ENCODE measurements at regions not wholly inside any gene's neighbourhood (a gene's known extent, or its start where the extent isn't known, plus 50 kb on each side); places are given as distances from the start of the nearest gene placed in this dataset.

DNA sequence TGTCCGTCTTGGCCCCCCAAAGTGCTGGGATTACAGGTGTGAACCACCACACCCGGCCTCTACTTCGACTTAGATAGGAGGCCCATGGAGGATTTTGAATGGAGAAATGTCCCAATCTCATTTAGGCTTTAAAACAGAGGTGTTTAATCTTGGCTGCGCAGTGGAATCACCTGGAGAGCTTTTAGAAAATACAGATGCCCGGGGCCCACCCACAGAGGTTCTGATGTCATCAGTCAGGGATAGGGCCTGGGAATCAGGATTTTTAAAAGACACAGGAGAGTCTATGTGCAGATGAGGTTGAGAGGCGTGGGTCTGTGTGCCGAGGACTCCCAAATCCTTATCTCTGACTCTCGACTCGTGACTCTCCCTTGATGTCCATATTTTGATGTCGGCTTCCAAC, 124.0 kb upstream of the BOD1 start:
- Mint-ChIP-seq H3K9me3 (no peaks in the 10 kb centered on the region), H3K4me1 (ENCODE audit: low read depth) (no peaks in the 10 kb centered on the region), H3K27ac (no peak overlapping the region), H3K4me3 (no peak overlapping the region), H3K36me3 (ENCODE audit: low read depth) (no peaks in the 10 kb centered on the region), H3K27me3 (no peaks in the 10 kb centered on the region)
- ChIA-PET POLR2A (no interaction called here), CTCF (no interaction called here)
- DNase-seq (no peak), ATAC-seq (ENCODE audit: poor library complexity) (no peak)
- Histone ChIP-seq H3K4me1 (ENCODE audit: insufficient read depth, low read length) (peaks cover 3% of the 10 kb centered on the region), H3K9me3 (ENCODE audit: control insufficient read depth in 1 of 2, insufficient read depth in 1 of 2, low read length in 2 of 2) (no peaks in the 10 kb centered on the region), H3K4me3 (ENCODE audit: low read length) (no peak overlapping the region), H3K36me3 (ENCODE audit: insufficient read depth, low read length) (no peaks in the 10 kb centered on the region), H3K27ac (ENCODE audit: low read depth in 1 of 2, low read length in 2 of 2) (no peak overlapping the region), H3K27me3 (ENCODE audit: control insufficient read depth in 1 of 2, insufficient read depth in 2 of 2, low read length in 2 of 2) (no peaks in the 10 kb centered on the region)
- intact Hi-C loops (cut with DNase I, micrococcal nuclease), result loop anchor here in 1 of 2 experiments (5.0 kb wide), 1 partner anchor 863 kb away; no protein-coding TSS in a partner anchor
- TF ChIP-seq, protein P1, sequence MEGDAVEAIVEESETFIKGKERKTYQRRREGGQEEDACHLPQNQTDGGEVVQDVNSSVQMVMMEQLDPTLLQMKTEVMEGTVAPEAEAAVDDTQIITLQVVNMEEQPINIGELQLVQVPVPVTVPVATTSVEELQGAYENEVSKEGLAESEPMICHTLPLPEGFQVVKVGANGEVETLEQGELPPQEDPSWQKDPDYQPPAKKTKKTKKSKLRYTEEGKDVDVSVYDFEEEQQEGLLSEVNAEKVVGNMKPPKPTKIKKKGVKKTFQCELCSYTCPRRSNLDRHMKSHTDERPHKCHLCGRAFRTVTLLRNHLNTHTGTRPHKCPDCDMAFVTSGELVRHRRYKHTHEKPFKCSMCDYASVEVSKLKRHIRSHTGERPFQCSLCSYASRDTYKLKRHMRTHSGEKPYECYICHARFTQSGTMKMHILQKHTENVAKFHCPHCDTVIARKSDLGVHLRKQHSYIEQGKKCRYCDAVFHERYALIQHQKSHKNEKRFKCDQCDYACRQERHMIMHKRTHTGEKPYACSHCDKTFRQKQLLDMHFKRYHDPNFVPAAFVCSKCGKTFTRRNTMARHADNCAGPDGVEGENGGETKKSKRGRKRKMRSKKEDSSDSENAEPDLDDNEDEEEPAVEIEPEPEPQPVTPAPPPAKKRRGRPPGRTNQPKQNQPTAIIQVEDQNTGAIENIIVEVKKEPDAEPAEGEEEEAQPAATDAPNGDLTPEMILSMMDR (IDR thresholded peaks at IDR 0.05), result no peak

DNA sequence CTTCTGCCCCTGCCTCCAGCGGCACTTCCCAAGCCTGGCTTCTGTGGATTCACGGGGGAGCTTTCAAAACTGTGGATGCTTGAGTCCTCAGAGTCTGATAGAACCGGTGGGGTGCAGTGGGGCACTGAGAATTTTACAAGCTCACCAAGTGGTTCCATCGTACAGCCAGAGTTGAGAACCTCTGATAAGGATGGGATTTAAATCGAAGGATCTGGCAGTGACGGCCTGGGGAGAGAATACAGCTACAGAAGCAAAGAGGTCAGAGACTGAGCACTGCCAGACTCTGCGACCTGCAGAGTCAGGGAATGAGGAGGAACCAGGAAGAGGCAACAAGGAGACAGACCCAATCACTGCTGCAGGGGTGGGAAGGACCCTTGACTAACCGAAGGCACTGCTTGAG, 124.6 kb upstream of the BOD1 start:
- H3K36me3 ChIP-seq (ENCODE audit: insufficient read depth, low read length), result no peaks in the 10 kb centered on the region
- H3K4me1 ChIP-seq (ENCODE audit: insufficient read depth, low read length), result peaks cover 3% of the 10 kb centered on the region
- H3K9me3 Mint-ChIP-seq, result no peaks in the 10 kb centered on the region
- no peak overlapping the region for H3K4me3 Mint-ChIP-seq
- CTCF ChIA-PET, result no interaction called here
- H3K36me3 Mint-ChIP-seq (ENCODE audit: low read depth), result no peaks in the 10 kb centered on the region
- H3K4me1 Mint-ChIP-seq (ENCODE audit: low read depth), result no peaks in the 10 kb centered on the region
- H3K27me3 Mint-ChIP-seq, result no peaks in the 10 kb centered on the region
- no peaks in the 10 kb centered on the region for H3K9me3 ChIP-seq (ENCODE audit: control insufficient read depth in 1 of 2, insufficient read depth in 1 of 2, low read length in 2 of 2)
- ATAC-seq (ENCODE audit: poor library complexity) (no peak), DNase-seq (no peak)
- no peak overlapping the region for H3K27ac Mint-ChIP-seq
- POLR2A ChIA-PET, result no interaction called here
- TF ChIP-seq, protein P1 (IDR thresholded peaks at IDR 0.05), result no peak
- no peaks in the 10 kb centered on the region for H3K27me3 ChIP-seq (ENCODE audit: control insufficient read depth in 1 of 2, insufficient read depth in 2 of 2, low read length in 2 of 2)
- intact Hi-C loops (cut with DNase I, micrococcal nuclease), result loop anchor here in 1 of 2 experiments (5.0 kb wide), 1 partner anchor 864 kb away; no protein-coding TSS in a partner anchor
- H3K4me3 ChIP-seq (ENCODE audit: low read length), result no peak overlapping the region
- H3K27ac ChIP-seq (ENCODE audit: low read depth in 1 of 2, low read length in 2 of 2), result no peak overlapping the region

DNA sequence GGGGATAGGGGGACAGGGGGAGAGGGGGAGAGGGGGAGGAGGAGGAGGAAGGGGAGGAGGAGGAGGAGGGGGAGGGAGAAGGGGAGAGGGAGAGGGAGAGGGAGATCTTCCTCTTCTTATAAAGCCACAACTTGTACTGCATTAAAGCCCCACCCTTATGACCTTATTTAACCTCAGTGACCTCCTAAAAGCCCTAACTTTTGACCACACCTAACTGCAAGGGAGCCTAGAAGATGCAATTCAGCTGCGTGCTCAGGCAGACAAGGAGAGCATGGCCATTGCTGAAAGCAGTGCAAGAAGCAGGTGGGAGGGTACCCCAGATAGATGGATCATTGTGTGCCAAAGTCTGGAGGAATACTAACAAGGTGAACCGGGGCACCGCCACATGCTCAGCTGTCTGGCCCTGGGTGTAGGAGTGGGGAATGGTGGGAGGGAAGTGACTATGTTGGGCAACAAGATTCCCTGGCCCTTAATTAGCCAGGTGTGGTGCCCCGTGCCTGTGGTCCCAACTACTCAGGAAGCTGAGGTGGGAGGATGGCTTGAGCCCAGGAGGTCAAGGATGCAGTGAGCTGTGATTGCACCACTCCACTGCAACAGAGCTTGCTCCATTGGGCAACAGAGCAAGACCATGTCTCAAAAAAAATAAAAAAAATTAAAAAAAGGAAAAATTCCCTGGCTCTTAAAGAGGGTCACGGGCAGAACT, 125.4 kb upstream of the BOD1 start:
- H3K9me3 Mint-ChIP-seq, result no peaks in the 10 kb centered on the region
- H3K4me1 Mint-ChIP-seq (ENCODE audit: low read depth), result no peaks in the 10 kb centered on the region
- no peaks in the 10 kb centered on the region for H3K27me3 Mint-ChIP-seq
- H3K36me3 ChIP-seq (ENCODE audit: insufficient read depth, low read length), result no peaks in the 10 kb centered on the region
- DNase-seq (no peak), ATAC-seq (ENCODE audit: poor library complexity) (no peak)
- H3K36me3 Mint-ChIP-seq (ENCODE audit: low read depth), result no peaks in the 10 kb centered on the region
- H3K27ac ChIP-seq (ENCODE audit: low read depth in 1 of 2, low read length in 2 of 2), result no peak overlapping the region
- ChIA-PET CTCF (no interaction called here), POLR2A (no interaction called here)
- peaks cover 3% of the 10 kb centered on the region for H3K4me1 ChIP-seq (ENCODE audit: insufficient read depth, low read length)
- TF ChIP-seq, protein P1 (IDR thresholded peaks at IDR 0.05), result no peak
- H3K9me3 ChIP-seq (ENCODE audit: control insufficient read depth in 1 of 2, insufficient read depth in 1 of 2, low read length in 2 of 2), result no peaks in the 10 kb centered on the region
- no peak overlapping the region for H3K27ac Mint-ChIP-seq
- H3K4me3 ChIP-seq (ENCODE audit: low read length), result no peak overlapping the region
- H3K4me3 Mint-ChIP-seq, result no peak overlapping the region
- H3K27me3 ChIP-seq (ENCODE audit: control insufficient read depth in 1 of 2, insufficient read depth in 2 of 2, low read length in 2 of 2), result no peaks in the 10 kb centered on the region
- intact Hi-C loops (cut with DNase I, micrococcal nuclease), result loop anchor here in 1 of 2 experiments (5.0 kb wide), 1 partner anchor 865 kb away; no protein-coding TSS in a partner anchor

All from CD4-positive, alpha-beta T cell (primary cell).